Transverse colon (tissue), 4 donors: ENCODE measurements at regions not wholly inside any gene's neighbourhood (a gene's known extent, or its start where the extent isn't known, plus 50 kb on each side); places are given as distances from the start of the nearest gene placed in this dataset.

ENCODE experiments used
- DNase-seq: peaks from one replicate; pipeline ENCODE4 v3.0.0-alpha.2; 2019
- H3K27ac ChIP-seq, 4 donors: fragments of 200-600 bp; sonication (generic); 2 replicates each; pipeline ENCODE4 v1.5.1; 2016 to 2018; ENCODE audit warnings: inconsistent platforms in 4 of 4
- H3K27me3 ChIP-seq: fragments of 200-600 bp; sonication (generic); 2 replicates; pipeline ENCODE4 v1.5.1; 2017; ENCODE audit warnings: inconsistent platforms
- H3K36me3 ChIP-seq, 4 donors: fragments of 200-600 bp; sonication (generic); 2 replicates each; pipeline ENCODE4 v1.5.1; 2017 to 2019; ENCODE audit warnings: inconsistent platforms in 4 of 4
- H3K4me1 ChIP-seq, 4 donors: fragments of 200-600 bp; sonication (generic); 2 replicates each; pipeline ENCODE4 v1.5.1; 2017 to 2020; ENCODE audit warnings: inconsistent platforms in 4 of 4
- H3K4me3 ChIP-seq, 4 donors: fragments of 200-600 bp; sonication (generic); 1 replicate in 1 of 4; 2 replicates in 3 of 4; pipeline versions ENCODE4 v1.5.1 to v1.6.1; 2017 to 2019; ENCODE audit warnings: inconsistent platforms in 4 of 4
- H3K9me3 ChIP-seq, 2 donors: fragments of 200-600 bp; sonication (generic); 2 replicates each; pipeline ENCODE4 v1.5.1; 2017 to 2019; ENCODE audit warnings: inconsistent platforms in 2 of 2
- EP300 ChIP-seq: sonication (generic); formaldehyde crosslinking; IDR thresholded peaks from one replicate; pipeline ENCODE4 v1.6.1; 2017; ENCODE audit warnings: antibody characterized with exemption, low read depth
- POLR2A ChIP-seq: fragments of 450-650 bp; IDR thresholded peaks from one replicate; pipeline ENCODE4 v1.6.1; 2016; ENCODE audit warnings: antibody characterized with exemption, mild to moderate bottlenecking, moderate library complexity
- POLR2AphosphoS5 ChIP-seq, 3 donors: sonication (generic); formaldehyde crosslinking; IDR thresholded peaks; one replicate each; pipeline ENCODE4 v1.6.1; 2016; ENCODE audit warnings: antibody characterized with exemption in 3 of 3
- WGBS, 2 donors: methylation state at CpG; one replicate each; pipeline ENCODE4 v1.1.5; 2018; ENCODE audit warnings: low coverage in 1 of 2; 5-methylcytosine and 5-hydroxymethylcytosine counted together
- in situ Hi-C, 4 donors: fragments of 200-750 bp; cut with MboI; loops; one replicate each; pipeline versions ENCODE4 v1.15.0 to v1.15.1; 2017; ENCODE audit warnings: low sequenced_read_pairs in 3 of 4, low pct_ligation_motif_present in 1 of 4, low pct_unique_long_range_greater_than_20kb in 1 of 4
- intact Hi-C: fragments of 100-400 bp; cut with DNase I; formaldehyde crosslinking; loops from one replicate; pipeline ENCODE4 v1.15.1; 2023; ENCODE audit warnings: low total_unique reads
- TF ChIP-seq, protein P1 (sequence below), 5 experiments: fragments of 200-600 bp in 3 of 5; fragments of 450-650 bp in 2 of 5; sonication (generic) in 3 of 5; IDR thresholded peaks; 1 replicate in 2 of 5; 2 replicates in 3 of 5; pipeline ENCODE4 v1.5.1; 2016 to 2017; ENCODE audit warnings: antibody characterized with exemption in 5 of 5, inconsistent platforms in 3 of 5, mild to moderate bottlenecking in 2 of 5, moderate library complexity in 1 of 5

DNA sequence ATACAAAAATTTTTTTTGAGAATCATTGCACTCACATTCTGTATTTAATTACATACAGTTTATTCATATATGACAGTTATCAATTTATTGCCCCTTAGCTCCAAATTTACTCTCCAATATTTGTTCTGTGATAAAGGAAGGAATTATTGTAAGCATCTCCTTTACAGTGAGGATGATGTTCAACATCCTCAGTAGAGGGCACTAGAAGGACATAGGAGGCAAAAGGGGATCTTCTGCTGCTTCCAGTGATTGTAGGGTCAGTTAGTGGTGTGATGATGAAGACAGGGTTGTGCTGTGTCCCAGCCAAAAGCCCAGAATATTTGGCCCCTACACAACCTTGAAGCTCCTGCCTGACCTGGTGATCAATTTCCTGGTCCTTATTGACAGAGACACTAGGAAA lies 89.9 kb upstream of the DCBLD2 start:
- TF ChIP-seq, protein P1, sequence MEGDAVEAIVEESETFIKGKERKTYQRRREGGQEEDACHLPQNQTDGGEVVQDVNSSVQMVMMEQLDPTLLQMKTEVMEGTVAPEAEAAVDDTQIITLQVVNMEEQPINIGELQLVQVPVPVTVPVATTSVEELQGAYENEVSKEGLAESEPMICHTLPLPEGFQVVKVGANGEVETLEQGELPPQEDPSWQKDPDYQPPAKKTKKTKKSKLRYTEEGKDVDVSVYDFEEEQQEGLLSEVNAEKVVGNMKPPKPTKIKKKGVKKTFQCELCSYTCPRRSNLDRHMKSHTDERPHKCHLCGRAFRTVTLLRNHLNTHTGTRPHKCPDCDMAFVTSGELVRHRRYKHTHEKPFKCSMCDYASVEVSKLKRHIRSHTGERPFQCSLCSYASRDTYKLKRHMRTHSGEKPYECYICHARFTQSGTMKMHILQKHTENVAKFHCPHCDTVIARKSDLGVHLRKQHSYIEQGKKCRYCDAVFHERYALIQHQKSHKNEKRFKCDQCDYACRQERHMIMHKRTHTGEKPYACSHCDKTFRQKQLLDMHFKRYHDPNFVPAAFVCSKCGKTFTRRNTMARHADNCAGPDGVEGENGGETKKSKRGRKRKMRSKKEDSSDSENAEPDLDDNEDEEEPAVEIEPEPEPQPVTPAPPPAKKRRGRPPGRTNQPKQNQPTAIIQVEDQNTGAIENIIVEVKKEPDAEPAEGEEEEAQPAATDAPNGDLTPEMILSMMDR (IDR thresholded peaks at IDR 0.05), result no peak
- TF ChIP-seq EP300 (no peak), POLR2AphosphoS5 (IDR thresholded peaks at IDR 0.05) (no peak), POLR2A (no peak)
- peaks cover 5% of the 10 kb centered on the region for H3K27me3 ChIP-seq
- H3K4me1 ChIP-seq, result no peaks in the 10 kb centered on the region
- H3K4me3 ChIP-seq, result no peak overlapping the region
- no peak for DNase-seq
- no peaks in the 10 kb centered on the region for H3K36me3 ChIP-seq
- no peak overlapping the region for H3K27ac ChIP-seq
- intact Hi-C loops, result loop anchor here (5.0 kb wide), 2 partner anchors 174 to 389 kb away; no protein-coding TSS in a partner anchor
- in situ Hi-C loops, result loop anchor here in 3 of 4 donors (5.0 to 25.0 kb wide), 3 partner anchors 174 to 379 kb away; no protein-coding TSS in a partner anchor
- H3K9me3 ChIP-seq, result no peaks in the 10 kb centered on the region

DNA sequence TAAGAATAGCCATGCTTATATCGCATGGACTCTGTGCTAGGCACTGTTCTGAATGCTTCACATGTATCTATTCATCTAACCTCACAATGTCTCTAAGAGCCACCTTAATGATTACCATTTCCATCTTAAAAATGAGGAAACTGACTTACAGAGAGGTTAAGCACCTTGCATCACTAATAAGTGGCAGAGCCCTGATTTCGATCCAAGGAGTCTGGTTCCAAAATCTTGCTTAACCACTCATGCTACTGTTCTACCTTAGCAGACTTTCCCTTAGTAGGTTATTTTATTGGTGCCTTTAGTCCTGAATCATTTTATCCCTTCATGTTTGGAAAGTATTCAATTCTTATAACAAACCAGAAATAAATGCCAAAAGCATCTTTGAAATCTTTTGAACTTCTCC lies 89.2 kb upstream of the DCBLD2 start:
- Histone ChIP-seq H3K9me3 (no peaks in the 10 kb centered on the region), H3K4me3 (no peak overlapping the region), H3K27me3 (peaks cover 5% of the 10 kb centered on the region), H3K36me3 (no peaks in the 10 kb centered on the region), H3K4me1 (no peaks in the 10 kb centered on the region), H3K27ac (no peak overlapping the region)
- TF ChIP-seq EP300 (no peak), POLR2A (no peak), POLR2AphosphoS5 (IDR thresholded peaks at IDR 0.05) (no peak)
- TF ChIP-seq, protein P1 (IDR thresholded peaks at IDR 0.05), result no peak
- WGBS, 2 donors, result 86 to 95% methylated on average over 2 of the region's 2 CpGs
- intact Hi-C loops (loop anchor here (5.0 kb wide), 2 partner anchors 173 to 388 kb away; no protein-coding TSS in a partner anchor), in situ Hi-C loops (loop anchor here in 3 of 4 donors (5.0 to 25.0 kb wide), 3 partner anchors 173 to 378 kb away; no protein-coding TSS in a partner anchor)
- no peak for DNase-seq

DNA sequence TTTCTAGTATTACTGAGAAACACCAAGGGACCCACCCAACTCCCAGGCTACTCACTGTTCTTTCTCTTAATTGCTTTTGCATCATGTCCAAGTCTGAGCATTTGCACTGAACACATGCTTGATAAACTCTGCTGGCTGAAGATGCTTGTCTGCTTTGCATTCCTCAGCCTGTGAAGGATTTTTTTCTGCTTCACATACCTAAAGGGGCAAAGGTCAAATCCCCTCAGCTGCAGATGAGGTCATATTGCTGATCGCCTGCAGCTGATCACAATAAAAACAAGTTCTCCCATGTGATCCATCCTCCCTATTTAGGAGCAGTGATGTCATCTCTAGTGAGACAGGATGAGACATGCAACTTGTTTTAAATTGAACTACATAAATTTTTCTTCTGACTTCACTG lies 84.6 kb upstream of the DCBLD2 start:
- Histone ChIP-seq H3K27me3 (no peaks in the 10 kb centered on the region), H3K4me3 (no peak overlapping the region), H3K27ac (no peak overlapping the region), H3K36me3 (no peaks in the 10 kb centered on the region), H3K4me1 (no peaks in the 10 kb centered on the region), H3K9me3 (no peaks in the 10 kb centered on the region)
- intact Hi-C loops (no loop called here), in situ Hi-C loops (loop anchor here in 2 of 4 donors (25.0 kb wide), 1 partner anchor 374 kb away; no protein-coding TSS in a partner anchor)
- 36% methylated on average over 1 of the region's 1 CpG; no CpG with 5 or more reads in 1 of the 2 donors for WGBS, 2 donors
- DNase-seq, result no peak
- TF ChIP-seq POLR2AphosphoS5 (IDR thresholded peaks at IDR 0.05) (no peak), POLR2A (no peak), EP300 (no peak)
- TF ChIP-seq, protein P1 (IDR thresholded peaks at IDR 0.05), result no peak

DNA sequence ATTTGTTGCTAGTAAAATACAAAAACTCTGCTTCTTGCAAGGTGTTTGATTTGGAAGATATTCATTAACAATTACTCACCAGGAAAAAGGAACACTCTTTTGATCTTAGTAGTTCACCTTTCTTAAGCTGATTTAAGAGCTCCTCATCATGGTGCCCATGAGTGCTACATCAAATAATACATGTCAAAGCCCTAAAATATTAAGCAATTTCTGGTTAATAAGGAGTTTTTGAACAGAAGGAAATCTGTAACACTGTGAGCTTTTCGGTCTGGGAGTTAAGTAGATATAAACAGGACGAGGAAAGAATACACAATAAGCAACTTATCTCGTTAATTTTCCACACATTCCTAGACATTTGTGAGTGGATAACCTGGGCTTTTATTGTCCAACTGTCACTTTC lies 83.9 kb upstream of the DCBLD2 start:
- intact Hi-C loops (no loop called here), in situ Hi-C loops (loop anchor here in 2 of 4 donors (25.0 kb wide), 1 partner anchor 373 kb away; no protein-coding TSS in a partner anchor)
- H3K36me3 ChIP-seq, result no peaks in the 10 kb centered on the region
- H3K4me1 ChIP-seq, result no peaks in the 10 kb centered on the region
- H3K27me3 ChIP-seq, result no peaks in the 10 kb centered on the region
- no peak overlapping the region for H3K27ac ChIP-seq
- no peaks in the 10 kb centered on the region for H3K9me3 ChIP-seq
- TF ChIP-seq, protein P1 (IDR thresholded peaks at IDR 0.05), result no peak
- TF ChIP-seq POLR2A (no peak), EP300 (no peak), POLR2AphosphoS5 (IDR thresholded peaks at IDR 0.05) (no peak)
- no peak overlapping the region for H3K4me3 ChIP-seq
- DNase-seq, result no peak
- 39 to 45% methylated on average over 3 of the region's 3 CpGs for WGBS, 2 donors
